GM12874 (cell line): ENCODE measurements at regions not wholly inside any gene's neighbourhood (a gene's known extent, or its start where the extent isn't known, plus 50 kb on each side); places are given as distances from the start of the nearest gene placed in this dataset.

Experiments used
- TF ChIP-seq, protein P1 (sequence below): IDR thresholded peaks from 2 replicates; pipeline ENCODE4 v1.5.1; 2011; ENCODE audit warnings: low read depth, mild to moderate bottlenecking, control low read depth, low read length, moderate library complexity; ENCODE audit not compliant: insufficient read depth

GRCh38 chr5:52181403-52181802 is 606.3 kb upstream of the ITGA1 start:
- TF ChIP-seq, protein P1, sequence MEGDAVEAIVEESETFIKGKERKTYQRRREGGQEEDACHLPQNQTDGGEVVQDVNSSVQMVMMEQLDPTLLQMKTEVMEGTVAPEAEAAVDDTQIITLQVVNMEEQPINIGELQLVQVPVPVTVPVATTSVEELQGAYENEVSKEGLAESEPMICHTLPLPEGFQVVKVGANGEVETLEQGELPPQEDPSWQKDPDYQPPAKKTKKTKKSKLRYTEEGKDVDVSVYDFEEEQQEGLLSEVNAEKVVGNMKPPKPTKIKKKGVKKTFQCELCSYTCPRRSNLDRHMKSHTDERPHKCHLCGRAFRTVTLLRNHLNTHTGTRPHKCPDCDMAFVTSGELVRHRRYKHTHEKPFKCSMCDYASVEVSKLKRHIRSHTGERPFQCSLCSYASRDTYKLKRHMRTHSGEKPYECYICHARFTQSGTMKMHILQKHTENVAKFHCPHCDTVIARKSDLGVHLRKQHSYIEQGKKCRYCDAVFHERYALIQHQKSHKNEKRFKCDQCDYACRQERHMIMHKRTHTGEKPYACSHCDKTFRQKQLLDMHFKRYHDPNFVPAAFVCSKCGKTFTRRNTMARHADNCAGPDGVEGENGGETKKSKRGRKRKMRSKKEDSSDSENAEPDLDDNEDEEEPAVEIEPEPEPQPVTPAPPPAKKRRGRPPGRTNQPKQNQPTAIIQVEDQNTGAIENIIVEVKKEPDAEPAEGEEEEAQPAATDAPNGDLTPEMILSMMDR, result no peak

DNA sequence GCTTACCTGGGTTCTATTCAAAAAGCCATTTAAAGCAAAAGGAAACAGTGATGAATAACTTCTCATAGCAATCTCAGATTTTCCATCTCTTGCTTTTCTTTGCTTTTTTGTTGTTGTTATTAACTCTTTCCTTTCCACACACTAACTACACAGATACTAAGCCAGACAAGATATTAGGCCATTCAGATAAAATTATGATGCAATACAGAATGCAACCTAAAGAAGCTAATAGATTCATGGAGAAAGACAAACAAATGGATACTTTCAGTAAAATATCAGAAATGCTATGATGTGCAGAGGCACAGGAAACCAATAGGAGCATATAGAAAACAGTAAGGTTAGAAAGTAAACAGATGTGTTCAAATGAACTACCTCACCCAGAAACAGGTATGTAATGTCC is 597.0 kb upstream of the ITGA1 start:
- TF ChIP-seq, protein P1, result no peak

GRCh38 chr5:52199833-52200232 is 587.9 kb upstream of the ITGA1 start:
- TF ChIP-seq, protein P1, result no peak

GRCh38 chr5:52202256-52202655 is 585.5 kb upstream of the ITGA1 start:
- TF ChIP-seq, protein P1, result no peak

- TF ChIP-seq, protein P1, result no peak
Measured at GRCh38 chr5:52204310-52204709, 583.4 kb upstream of the ITGA1 start.
